Subcutaneous abdominal adipose tissue (tissue), 5 donors: ENCODE measurements at regions not wholly inside any gene's neighbourhood (a gene's known extent, or its start where the extent isn't known, plus 50 kb on each side); places are given as distances from the start of the nearest gene placed in this dataset.

Source experiments
- H3K27ac ChIP-seq: one replicate; pipeline ENCODE4 v1.7.0; 2013; ENCODE audit warnings: low read depth, mild to moderate bottlenecking, inconsistent platforms, low read length, moderate library complexity
- H3K27me3 ChIP-seq, 5 donors: one replicate each; pipeline ENCODE4 v1.7.0; 2013; ENCODE audit warnings: low read length in 5 of 5, inconsistent platforms in 1 of 5; ENCODE audit not compliant: control insufficient read depth in 5 of 5, insufficient read depth in 4 of 5
- H3K36me3 ChIP-seq, 5 donors: one replicate each; pipeline ENCODE4 v1.7.0; 2013; ENCODE audit warnings: low read length in 5 of 5; ENCODE audit not compliant: control insufficient read depth in 5 of 5, insufficient read depth in 5 of 5
- H3K4me1 ChIP-seq, 5 donors: one replicate each; pipeline ENCODE4 v1.7.0; 2013; ENCODE audit warnings: low read length in 5 of 5, mild to moderate bottlenecking in 3 of 5, moderate library complexity in 1 of 5; ENCODE audit not compliant: control insufficient read depth in 5 of 5, insufficient read depth in 5 of 5
- H3K4me3 ChIP-seq, 5 donors: one replicate each; pipeline ENCODE4 v1.7.0; 2013; ENCODE audit warnings: low read length in 5 of 5, low read depth in 1 of 5
- H3K9ac ChIP-seq, 5 donors: one replicate each; pipeline ENCODE4 v1.7.0; 2013; ENCODE audit warnings: low read length in 5 of 5, mild to moderate bottlenecking in 4 of 5, moderate library complexity in 3 of 5
- H3K9me3 ChIP-seq, 5 donors: one replicate each; pipeline ENCODE4 v1.7.0; 2013; ENCODE audit warnings: low read length in 5 of 5; ENCODE audit not compliant: control insufficient read depth in 5 of 5
- donor health status: healthy.
- donor health status: healthy.
- donor health status: healthy.
- donor health status: healthy.
- donor health status: healthy.

- no peaks in the 10 kb centered on the region for H3K4me1 ChIP-seq
- H3K27me3 ChIP-seq, result no peaks in the 10 kb centered on the region
- H3K9me3 ChIP-seq, result no peaks in the 10 kb centered on the region
- H3K36me3 ChIP-seq, result no peaks in the 10 kb centered on the region
- H3K9ac ChIP-seq, result no peak overlapping the region
- no peak overlapping the region for H3K27ac ChIP-seq
- no peak overlapping the region for H3K4me3 ChIP-seq
These were observed 479.4 kb downstream of the ARL4A start for GRCh38 chr7:13166801-13167200.

GRCh38 chr7:13169356-13169755 lies 481.9 kb downstream of the ARL4A start:
- no peaks in the 10 kb centered on the region for H3K36me3 ChIP-seq
- H3K4me3 ChIP-seq, result no peak overlapping the region
- no peaks in the 10 kb centered on the region for H3K9me3 ChIP-seq
- no peak overlapping the region for H3K9ac ChIP-seq
- H3K27me3 ChIP-seq, result no peaks in the 10 kb centered on the region
- no peaks in the 10 kb centered on the region for H3K4me1 ChIP-seq
- H3K27ac ChIP-seq, result no peak overlapping the region

- Histone ChIP-seq H3K4me3 (no peak overlapping the region), H3K9ac (no peak overlapping the region), H3K27me3 (no peaks in the 10 kb centered on the region), H3K27ac (no peak overlapping the region), H3K9me3 (no peaks in the 10 kb centered on the region), H3K4me1 (peaks cover 0 to 4% (median 0%) of the 10 kb centered on the region in 5 donors), H3K36me3 (no peaks in the 10 kb centered on the region)
These were observed 487.6 kb downstream of the ARL4A start for GRCh38 chr7:13174991-13175390.

- Histone ChIP-seq H3K36me3 (no peaks in the 10 kb centered on the region), H3K9ac (no peak overlapping the region), H3K4me3 (no peak overlapping the region), H3K4me1 (peaks cover 0 to 9% (median 0%) of the 10 kb centered on the region in 5 donors), H3K27me3 (no peaks in the 10 kb centered on the region), H3K27ac (no peak overlapping the region), H3K9me3 (no peaks in the 10 kb centered on the region)
These were observed 491.7 kb downstream of the ARL4A start for GRCh38 chr7:13179011-13179582.

GRCh38 chr7:13179775-13180523 lies 492.5 kb downstream of the ARL4A start:
- no peak overlapping the region for H3K27ac ChIP-seq
- no peak overlapping the region for H3K9ac ChIP-seq
- H3K9me3 ChIP-seq, result no peaks in the 10 kb centered on the region
- no peaks in the 10 kb centered on the region for H3K36me3 ChIP-seq
- H3K4me3 ChIP-seq, result no peak overlapping the region
- peaks cover 0 to 9% (median 0%) of the 10 kb centered on the region in 5 donors for H3K4me1 ChIP-seq
- no peaks in the 10 kb centered on the region for H3K27me3 ChIP-seq

GRCh38 chr7:13181216-13181615 lies 493.8 kb downstream of the ARL4A start:
- Histone ChIP-seq H3K9me3 (no peaks in the 10 kb centered on the region), H3K27ac (no peak overlapping the region), H3K27me3 (no peaks in the 10 kb centered on the region), H3K36me3 (no peaks in the 10 kb centered on the region), H3K4me3 (no peak overlapping the region), H3K9ac (no peak overlapping the region), H3K4me1 (peaks cover 0 to 9% (median 0%) of the 10 kb centered on the region in 5 donors)

- Histone ChIP-seq H3K9ac (no peak overlapping the region), H3K9me3 (no peaks in the 10 kb centered on the region), H3K4me1 (peaks cover 0 to 5% (median 0%) of the 10 kb centered on the region in 5 donors), H3K36me3 (no peaks in the 10 kb centered on the region), H3K27me3 (no peaks in the 10 kb centered on the region), H3K27ac (no peak overlapping the region), H3K4me3 (no peak overlapping the region)
These were observed 497.7 kb downstream of the ARL4A start for GRCh38 chr7:13185139-13185538.

- no peaks in the 10 kb centered on the region for H3K27me3 ChIP-seq
- no peak overlapping the region for H3K4me3 ChIP-seq
- H3K9ac ChIP-seq, result no peak overlapping the region
- no peak overlapping the region for H3K27ac ChIP-seq
- H3K36me3 ChIP-seq, result no peaks in the 10 kb centered on the region
- no peaks in the 10 kb centered on the region for H3K4me1 ChIP-seq
- H3K9me3 ChIP-seq, result no peaks in the 10 kb centered on the region
These were observed 500.9 kb downstream of the ARL4A start for GRCh38 chr7:13188236-13188805.

- Histone ChIP-seq H3K36me3 (no peaks in the 10 kb centered on the region), H3K9me3 (no peaks in the 10 kb centered on the region), H3K4me1 (no peaks in the 10 kb centered on the region), H3K4me3 (no peak overlapping the region), H3K9ac (no peak overlapping the region), H3K27me3 (no peaks in the 10 kb centered on the region), H3K27ac (no peak overlapping the region)
These were observed 501.5 kb downstream of the ARL4A start for GRCh38 chr7:13188922-13189321.

- Histone ChIP-seq H3K4me3 (no peak overlapping the region), H3K36me3 (no peaks in the 10 kb centered on the region), H3K9me3 (no peaks in the 10 kb centered on the region)
These were observed 502.2 kb downstream of the ARL4A start for GRCh38 chr7:13189668-13190067.

More at GRCh38 chr7:13189668-13190067, 502.2 kb downstream of the ARL4A start:
- Histone ChIP-seq H3K27me3 (no peaks in the 10 kb centered on the region), H3K4me1 (no peaks in the 10 kb centered on the region), H3K9ac (no peak overlapping the region), H3K27ac (no peak overlapping the region)
